ENCODE measurements at regions not wholly inside any gene's neighbourhood (a gene's known extent, or its start where the extent isn't known, plus 50 kb on each side); places are given as distances from the start of the nearest gene placed in this dataset.
"Not testable (repeated sequence)": the region's sequence is repeated elsewhere in the genome, so short reads cannot be mapped to it uniquely, and the experiment has no call there.

- H3K36me3 Mint-ChIP-seq (ENCODE audit: low read depth); H3K4me3 Mint-ChIP-seq; H3K27me3 Mint-ChIP-seq; H3K9me3 Mint-ChIP-seq; H3K27ac Mint-ChIP-seq; DNase-seq; H3K4me1 Mint-ChIP-seq; intact Hi-C loops (cut with micrococcal nuclease): not testable (repeated sequence)
Observed at GRCh38 chr2:155539028-155539427, 793.5 kb downstream of the NR4A2 start.

DNA sequence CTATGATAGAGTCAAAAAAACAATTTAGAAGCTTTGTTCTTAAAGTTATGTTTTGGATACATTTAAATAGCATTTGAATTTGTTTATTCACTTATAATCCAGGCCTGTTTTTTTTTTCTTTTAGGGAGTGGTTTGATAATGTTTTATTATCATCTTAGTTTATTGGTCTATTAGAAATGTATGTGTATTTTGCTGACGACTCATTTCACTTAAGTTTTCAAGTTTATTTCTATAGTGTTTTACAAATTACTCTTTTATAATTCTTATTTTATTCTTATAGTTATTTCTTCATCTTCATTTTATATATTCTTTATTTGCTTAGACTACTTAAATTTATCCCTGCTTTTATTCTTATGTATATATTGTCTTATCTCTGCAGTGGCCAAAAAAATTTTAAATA lies 804.5 kb downstream of the NR4A2 start:
- DNase-seq = no peak
- Mint-ChIP-seq H3K27ac (no peak overlapping the region), H3K4me3 (no peak overlapping the region), H3K36me3 (ENCODE audit: low read depth) (no peaks in the 10 kb centered on the region), H3K9me3 (no peaks in the 10 kb centered on the region), H3K27me3 (no peaks in the 10 kb centered on the region), H3K4me1 (no peaks in the 10 kb centered on the region)
- intact Hi-C loops (cut with micrococcal nuclease) = no loop called here

DNA sequence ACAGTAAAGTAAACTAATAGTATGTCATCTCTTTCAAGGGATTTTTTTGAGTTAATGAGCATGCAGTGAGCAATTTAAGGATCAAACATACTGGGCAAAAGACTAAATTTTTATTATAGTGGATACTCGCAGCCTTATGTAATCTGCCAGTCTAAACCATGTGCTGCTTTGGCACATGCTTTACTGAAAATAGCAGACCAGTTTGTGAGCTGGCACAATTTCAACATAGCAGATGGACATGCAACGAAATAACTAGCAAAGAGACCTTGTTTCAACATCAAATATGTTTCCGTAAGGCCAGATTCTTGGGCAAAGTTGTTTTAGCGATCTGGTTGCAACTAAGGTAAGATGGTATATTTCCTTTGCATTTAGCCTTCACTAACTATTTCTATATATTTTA lies 807.3 kb downstream of the NR4A2 start:
- intact Hi-C loops (cut with micrococcal nuclease) = no loop called here
- no peak for DNase-seq
- no peak overlapping the region for H3K27ac Mint-ChIP-seq
- no peaks in the 10 kb centered on the region for H3K4me1 Mint-ChIP-seq
- no peaks in the 10 kb centered on the region for H3K27me3 Mint-ChIP-seq
- H3K4me3 Mint-ChIP-seq = no peak overlapping the region
- no peaks in the 10 kb centered on the region for H3K9me3 Mint-ChIP-seq
- no peaks in the 10 kb centered on the region for H3K36me3 Mint-ChIP-seq (ENCODE audit: low read depth)

DNA sequence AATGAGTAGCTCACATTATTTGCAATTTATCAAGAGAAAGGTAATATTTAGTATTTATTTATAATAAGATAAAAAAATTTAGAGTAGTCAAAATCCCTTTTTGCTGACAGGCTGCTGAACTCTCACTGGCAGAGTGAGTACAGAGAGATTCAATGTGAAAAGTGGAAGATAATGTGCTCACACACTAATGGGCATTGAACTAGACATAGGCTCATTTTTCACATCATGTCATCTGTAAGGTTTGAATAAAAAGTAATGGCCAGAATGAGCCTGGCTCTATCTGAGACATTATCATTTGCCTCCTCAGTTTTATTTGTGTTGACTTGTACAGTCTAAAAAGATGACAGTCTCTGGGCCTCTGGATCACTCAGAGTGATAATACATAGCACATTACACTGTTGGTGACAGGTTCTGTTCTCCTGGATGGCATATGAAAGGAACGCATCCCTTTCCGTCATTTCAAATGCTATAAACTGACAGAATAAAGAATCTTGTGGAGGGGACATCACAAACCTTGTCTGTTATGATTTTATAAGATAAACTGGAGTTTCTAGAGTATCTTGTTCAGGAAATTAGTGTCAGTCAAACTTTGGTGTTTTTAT lies 812.9 kb downstream of the NR4A2 start:
- Mint-ChIP-seq H3K9me3 (no peaks in the 10 kb centered on the region), H3K27ac (no peak overlapping the region), H3K27me3 (no peaks in the 10 kb centered on the region), H3K4me1 (no peaks in the 10 kb centered on the region), H3K4me3 (no peak overlapping the region), H3K36me3 (ENCODE audit: low read depth) (no peaks in the 10 kb centered on the region)
- intact Hi-C loops (cut with micrococcal nuclease) = no loop called here
- no peak for DNase-seq

GRCh38 chr2:155518094-155518493 lies 814.4 kb downstream of the NR4A2 start:
- no peak for DNase-seq
- no peak overlapping the region for H3K4me3 Mint-ChIP-seq
- no peak overlapping the region for H3K27ac Mint-ChIP-seq

GRCh38 chr2:155517362-155517761 lies 815.2 kb downstream of the NR4A2 start:
- Mint-ChIP-seq H3K27me3 (no peaks in the 10 kb centered on the region), H3K4me1 (no peaks in the 10 kb centered on the region), H3K4me3 (no peak overlapping the region), H3K27ac (no peak overlapping the region), H3K9me3 (no peaks in the 10 kb centered on the region), H3K36me3 (ENCODE audit: low read depth) (no peaks in the 10 kb centered on the region)
- intact Hi-C loops (cut with micrococcal nuclease) = no loop called here
- no peak for DNase-seq

More at GRCh38 chr2:155518094-155518493, 814.4 kb downstream of the NR4A2 start:
- H3K36me3 Mint-ChIP-seq (ENCODE audit: low read depth) = no peaks in the 10 kb centered on the region
- no peaks in the 10 kb centered on the region for H3K27me3 Mint-ChIP-seq
- intact Hi-C loops (cut with micrococcal nuclease) = no loop called here
- no peaks in the 10 kb centered on the region for H3K9me3 Mint-ChIP-seq
- H3K4me1 Mint-ChIP-seq = no peaks in the 10 kb centered on the region

DNA sequence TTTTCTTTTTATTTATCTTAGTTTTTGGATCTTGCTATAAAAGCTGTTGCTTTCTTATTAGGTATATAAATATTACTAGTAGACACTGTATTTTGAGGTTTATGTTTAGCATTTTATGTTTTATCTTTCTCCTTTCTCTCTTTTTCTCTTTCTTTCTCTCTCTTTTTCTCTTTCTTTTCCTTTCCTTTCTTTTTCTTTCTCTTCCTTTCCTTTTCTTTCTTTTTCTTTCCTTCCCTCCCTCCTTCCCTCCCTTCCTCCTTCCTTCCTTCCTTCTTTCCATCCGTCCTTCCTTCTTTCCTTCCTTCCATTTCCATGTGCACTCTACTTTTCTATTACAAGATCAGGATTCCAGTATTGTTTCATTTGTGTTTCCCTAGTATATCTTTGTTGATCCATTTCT lies 814.8 kb downstream of the KCNJ3 start:
- Mint-ChIP-seq H3K9me3 (no peaks in the 10 kb centered on the region), H3K27me3 (no peaks in the 10 kb centered on the region), H3K27ac (no peak overlapping the region), H3K36me3 (ENCODE audit: low read depth) (no peaks in the 10 kb centered on the region), H3K4me3 (no peak overlapping the region), H3K4me1 (no peaks in the 10 kb centered on the region)
- intact Hi-C loops (cut with micrococcal nuclease) = no loop called here
- no peak for DNase-seq

DNA sequence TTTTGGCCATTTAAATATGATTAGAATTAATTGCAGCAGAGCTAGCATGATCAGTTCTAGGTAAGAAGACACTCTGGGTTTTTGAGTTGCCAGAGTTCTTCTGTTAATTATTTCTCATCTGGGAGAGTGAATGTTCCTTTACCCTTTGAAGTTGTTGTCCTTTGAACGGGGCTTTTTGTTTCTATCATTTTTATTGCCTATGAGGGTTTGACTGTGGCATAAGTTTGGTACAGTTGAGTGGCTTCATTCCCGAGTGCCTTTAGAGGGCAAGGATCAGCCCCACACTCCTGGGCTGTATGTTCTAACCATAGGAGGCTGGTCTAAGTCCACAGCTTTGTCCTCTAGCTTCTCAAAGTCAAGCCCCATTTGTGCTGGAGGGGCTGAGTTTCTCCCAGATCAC lies 804.3 kb downstream of the KCNJ3 start:
- Mint-ChIP-seq H3K9me3 (no peaks in the 10 kb centered on the region), H3K4me1 (no peaks in the 10 kb centered on the region), H3K27ac (no peak overlapping the region), H3K27me3 (no peaks in the 10 kb centered on the region), H3K36me3 (ENCODE audit: low read depth) (no peaks in the 10 kb centered on the region), H3K4me3 (no peak overlapping the region)
- DNase-seq = no peak
- intact Hi-C loops (cut with micrococcal nuclease) = no loop called here

DNA sequence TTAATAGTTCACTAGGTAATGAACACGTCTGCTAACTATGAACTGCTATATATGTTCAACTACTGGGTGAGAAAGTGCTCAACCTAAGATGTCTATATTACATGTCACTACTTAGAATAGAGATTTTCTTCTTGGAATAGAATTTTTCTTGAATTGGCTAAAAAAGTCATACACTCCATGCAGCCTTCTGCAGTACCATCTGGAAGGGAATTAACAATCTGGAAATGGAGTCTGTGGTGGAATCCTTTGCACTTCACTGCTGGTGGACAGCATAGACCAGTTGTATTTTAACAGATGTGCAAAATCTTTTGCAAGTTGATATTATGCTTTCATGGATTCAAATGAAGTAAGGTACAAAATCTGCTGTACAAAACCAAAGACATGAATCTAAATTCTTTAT lies 799.6 kb downstream of the KCNJ3 start:
- intact Hi-C loops (cut with micrococcal nuclease) = no loop called here
- Mint-ChIP-seq H3K9me3 (no peaks in the 10 kb centered on the region), H3K36me3 (ENCODE audit: low read depth) (no peaks in the 10 kb centered on the region), H3K4me3 (no peak overlapping the region), H3K4me1 (no peaks in the 10 kb centered on the region), H3K27ac (no peak overlapping the region), H3K27me3 (no peaks in the 10 kb centered on the region)
- no peak for DNase-seq

- H3K9me3 Mint-ChIP-seq = no peaks in the 10 kb centered on the region
- intact Hi-C loops (cut with micrococcal nuclease) = no loop called here
- H3K4me1 Mint-ChIP-seq = no peaks in the 10 kb centered on the region
- no peaks in the 10 kb centered on the region for H3K36me3 Mint-ChIP-seq (ENCODE audit: low read depth)
- H3K27me3 Mint-ChIP-seq = no peaks in the 10 kb centered on the region
- no peak for DNase-seq
- H3K4me3 Mint-ChIP-seq = no peak overlapping the region
- H3K27ac Mint-ChIP-seq = no peak overlapping the region
Observed at GRCh38 chr2:155494744-155495143, 796.2 kb downstream of the KCNJ3 start.

- no peak for DNase-seq
- Mint-ChIP-seq H3K4me1 (no peaks in the 10 kb centered on the region), H3K9me3 (no peaks in the 10 kb centered on the region), H3K27me3 (no peaks in the 10 kb centered on the region), H3K27ac (no peak overlapping the region), H3K4me3 (no peak overlapping the region), H3K36me3 (ENCODE audit: low read depth) (no peaks in the 10 kb centered on the region)
- intact Hi-C loops (cut with micrococcal nuclease) = no loop called here
Observed at GRCh38 chr2:155485141-155485842, 786.8 kb downstream of the KCNJ3 start.

DNA sequence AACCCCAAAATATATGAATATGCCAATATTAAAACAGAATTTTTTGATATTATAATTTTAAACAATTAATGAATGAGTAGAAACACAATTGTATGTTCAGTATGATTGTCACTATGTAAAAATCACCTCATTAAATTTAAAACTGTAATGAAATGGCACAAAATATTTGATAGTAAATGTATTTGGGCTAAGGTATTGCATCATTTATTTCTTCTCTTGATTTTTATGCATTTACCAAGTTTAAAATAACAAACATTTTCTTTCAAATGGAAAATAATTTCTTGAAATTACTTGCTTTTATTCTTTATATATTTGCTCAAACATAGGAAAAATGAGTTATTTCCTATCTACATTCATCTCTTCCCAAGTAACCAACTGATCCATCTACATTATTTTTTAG lies 782.6 kb downstream of the KCNJ3 start:
- H3K27me3 Mint-ChIP-seq = no peaks in the 10 kb centered on the region
- no peak for DNase-seq
- H3K27ac Mint-ChIP-seq = no peak overlapping the region
- no peak overlapping the region for H3K4me3 Mint-ChIP-seq
- H3K36me3 Mint-ChIP-seq (ENCODE audit: low read depth) = no peaks in the 10 kb centered on the region
- no peaks in the 10 kb centered on the region for H3K4me1 Mint-ChIP-seq
- H3K9me3 Mint-ChIP-seq = no peaks in the 10 kb centered on the region
- intact Hi-C loops (cut with micrococcal nuclease) = no loop called here

- intact Hi-C loops (cut with micrococcal nuclease); H3K36me3 Mint-ChIP-seq (ENCODE audit: low read depth); H3K4me1 Mint-ChIP-seq; H3K27ac Mint-ChIP-seq; H3K4me3 Mint-ChIP-seq; DNase-seq; H3K9me3 Mint-ChIP-seq; H3K27me3 Mint-ChIP-seq: not testable (repeated sequence)
Observed at GRCh38 chr2:155472018-155472417, 773.5 kb downstream of the KCNJ3 start.

DNA sequence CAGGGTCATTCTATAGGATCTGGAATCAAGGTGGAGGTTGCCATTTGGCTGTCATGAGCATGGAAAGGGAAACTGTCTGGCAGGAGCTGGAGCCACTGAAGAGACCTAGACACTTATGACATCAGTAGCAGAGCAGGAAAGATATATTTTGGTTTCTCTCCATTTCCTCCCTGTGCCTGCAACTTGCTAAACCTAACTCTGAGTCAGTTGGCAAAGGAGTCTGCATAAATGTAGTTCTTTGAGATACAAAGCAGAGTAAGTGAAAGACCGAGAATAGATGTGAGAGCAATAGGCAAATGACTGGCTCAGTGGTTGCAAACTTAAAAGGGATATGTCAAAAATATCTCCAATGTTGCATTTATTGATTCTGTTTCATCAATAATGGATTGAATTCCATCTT lies 757.7 kb downstream of the KCNJ3 start:
- Mint-ChIP-seq H3K36me3 (ENCODE audit: low read depth) (no peaks in the 10 kb centered on the region), H3K27ac (no peak overlapping the region), H3K27me3 (no peaks in the 10 kb centered on the region), H3K4me3 (no peak overlapping the region), H3K4me1 (no peaks in the 10 kb centered on the region), H3K9me3 (no peaks in the 10 kb centered on the region)
- no peak for DNase-seq
- intact Hi-C loops (cut with micrococcal nuclease) = loop anchor here (2.0 kb wide), 1 partner anchor 21 kb away; no protein-coding TSS in a partner anchor

Measured in activated CD4-positive, alpha-beta T cell treated with anti-CD3 and anti-CD28 coated beads, Interleukin-2, amount 10 ng/mL, durations not matched to agents 24 days and 14 days (primary cell).